Astrocyte (in vitro differentiated cells and primary cell): ENCODE measurements at regions not wholly inside any gene's neighbourhood (a gene's known extent, or its start where the extent isn't known, plus 50 kb on each side); places are given as distances from the start of the nearest gene placed in this dataset.
A peak's percentile ranks its signal among the peaks of the same experiment; 100 is the strongest.

ENCODE experiments used
- DNase-seq: peaks from one replicate; pipeline ENCODE4 v3.0.0-alpha.2; 2010; ENCODE audit warnings: low read depth
- FAIRE-seq: peaks from 2 replicates; lab custom pipeline; 2011; peaks lifted over from hg19 to GRCh38; lab: Jason Lieb, UNC
- H2AFZ ChIP-seq: 2 replicates; pipeline ENCODE4 v1.6.0; 2012; ENCODE audit warnings: low read depth, low read length, inconsistent platforms
- H3K27ac ChIP-seq: 2 replicates; pipeline ENCODE4 v1.5.1; 2011; ENCODE audit warnings: low read depth, low read length, inconsistent platforms
- H3K27me3 ChIP-seq: 2 replicates; pipeline ENCODE4 v1.6.0; 2011; ENCODE audit warnings: low read length, inconsistent platforms; ENCODE audit not compliant: insufficient read depth
- H3K36me3 ChIP-seq: 2 replicates; pipeline ENCODE4 v1.5.1; 2011; ENCODE audit warnings: low read length, inconsistent platforms; ENCODE audit not compliant: insufficient read depth
- H3K4me1 ChIP-seq: 2 replicates; pipeline ENCODE4 v1.5.1; 2011; ENCODE audit warnings: low read length, inconsistent platforms; ENCODE audit not compliant: insufficient read depth
- H3K4me2 ChIP-seq: 2 replicates; pipeline ENCODE4 v1.6.0; 2012; ENCODE audit warnings: low read length, inconsistent platforms
- H3K4me3 ChIP-seq: 2 replicates; pipeline ENCODE4 v1.5.1; 2011; ENCODE audit warnings: low read depth, mild to moderate bottlenecking, low read length, inconsistent platforms; ENCODE audit not compliant: insufficient read depth
- H3K79me2 ChIP-seq: 2 replicates; pipeline ENCODE4 v1.6.0; 2012; ENCODE audit warnings: mild to moderate bottlenecking, low read length, inconsistent platforms; ENCODE audit not compliant: insufficient read depth
- H3K9ac ChIP-seq: 2 replicates; pipeline ENCODE4 v1.6.0; 2012; ENCODE audit warnings: mild to moderate bottlenecking, low read length, inconsistent platforms
- H3K9me3 ChIP-seq: 2 replicates; pipeline ENCODE4 v1.5.1; 2012; ENCODE audit warnings: low read depth, mild to moderate bottlenecking, low read length, inconsistent platforms; ENCODE audit not compliant: insufficient read depth
- H4K20me1 ChIP-seq: 2 replicates; pipeline ENCODE4 v1.6.0; 2012; ENCODE audit warnings: low read length, inconsistent platforms; ENCODE audit not compliant: insufficient read depth
- H3K27ac Mint-ChIP-seq: one replicate; pipeline ENCODE4 v1.8.0; 2021; ENCODE audit warnings: mild to moderate bottlenecking, mixed read lengths; ENCODE audit not compliant: unreplicated experiment
- H3K27me3 Mint-ChIP-seq: one replicate; pipeline ENCODE4 v1.8.0; 2021; ENCODE audit warnings: low read depth, mixed read lengths; ENCODE audit not compliant: unreplicated experiment
- H3K36me3 Mint-ChIP-seq: one replicate; pipeline ENCODE4 v1.8.0; 2021; ENCODE audit warnings: low read depth, mixed read lengths; ENCODE audit not compliant: unreplicated experiment
- H3K4me1 Mint-ChIP-seq: one replicate; pipeline ENCODE4 v1.8.0; 2021; ENCODE audit warnings: low read depth, mixed read lengths; ENCODE audit not compliant: unreplicated experiment
- H3K4me3 Mint-ChIP-seq: one replicate; pipeline ENCODE4 v1.8.0; 2021; ENCODE audit warnings: mild to moderate bottlenecking, moderate library complexity, mixed read lengths; ENCODE audit not compliant: unreplicated experiment
- H3K9me3 Mint-ChIP-seq: one replicate; pipeline ENCODE4 v1.8.0; 2021; ENCODE audit warnings: mild to moderate bottlenecking, mixed read lengths; ENCODE audit not compliant: unreplicated experiment
- EZH2 ChIP-seq: IDR thresholded peaks from 2 replicates; pipeline ENCODE4 v1.6.1; 2012; ENCODE audit warnings: mild to moderate bottlenecking, low read length, inconsistent platforms; ENCODE audit not compliant: insufficient read depth
- TF ChIP-seq, protein P1 (sequence below): IDR thresholded peaks from 2 replicates; pipeline ENCODE4 v1.5.1; 2011; ENCODE audit warnings: low read depth, mild to moderate bottlenecking, inconsistent platforms, low read length, moderate library complexity; ENCODE audit not compliant: insufficient read depth

DNA sequence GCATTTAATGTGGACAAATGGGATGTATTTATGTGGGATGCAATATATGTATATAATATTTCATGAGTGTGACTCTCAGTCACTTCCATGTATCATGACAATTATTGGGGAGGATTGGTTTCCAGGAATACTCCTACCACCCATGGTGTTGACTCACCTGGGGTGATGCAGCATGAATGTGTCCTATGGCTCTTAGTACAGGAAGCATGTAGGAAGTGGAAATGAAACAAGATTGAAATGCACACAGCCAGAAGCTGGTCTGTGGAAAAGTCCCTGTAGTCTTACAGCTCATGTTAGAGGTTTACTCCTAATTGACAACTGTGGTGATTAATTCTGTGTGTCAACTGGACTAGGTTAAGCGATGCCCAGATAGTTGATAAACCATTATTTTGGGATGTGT lies 89.3 kb upstream of the HAAO start:
- TF ChIP-seq EZH2, result no peak
- Histone ChIP-seq H3K27ac (no peak overlapping the region), H3K4me2 (no peak overlapping the region), H2AFZ (no peak overlapping the region), H3K27me3 (no peaks in the 10 kb centered on the region), H4K20me1 (no peaks in the 10 kb centered on the region), H3K79me2 (no peaks in the 10 kb centered on the region), H3K9me3 (no peaks in the 10 kb centered on the region), H3K36me3 (no peaks in the 10 kb centered on the region), H3K4me3 (no peak overlapping the region), H3K9ac (no peak overlapping the region), H3K4me1 (peaks cover 18% of the 10 kb centered on the region)
- DNase-seq, result peak; percentile 39
- Mint-ChIP-seq H3K27ac (no peak overlapping the region), H3K27me3 (peaks cover 3% of the 10 kb centered on the region), H3K9me3 (peaks cover 4% of the 10 kb centered on the region), H3K36me3 (peaks cover 2% of the 10 kb centered on the region), H3K4me1 (peaks cover 16% of the 10 kb centered on the region), H3K4me3 (no peak overlapping the region)
- no peak for FAIRE-seq

DNA sequence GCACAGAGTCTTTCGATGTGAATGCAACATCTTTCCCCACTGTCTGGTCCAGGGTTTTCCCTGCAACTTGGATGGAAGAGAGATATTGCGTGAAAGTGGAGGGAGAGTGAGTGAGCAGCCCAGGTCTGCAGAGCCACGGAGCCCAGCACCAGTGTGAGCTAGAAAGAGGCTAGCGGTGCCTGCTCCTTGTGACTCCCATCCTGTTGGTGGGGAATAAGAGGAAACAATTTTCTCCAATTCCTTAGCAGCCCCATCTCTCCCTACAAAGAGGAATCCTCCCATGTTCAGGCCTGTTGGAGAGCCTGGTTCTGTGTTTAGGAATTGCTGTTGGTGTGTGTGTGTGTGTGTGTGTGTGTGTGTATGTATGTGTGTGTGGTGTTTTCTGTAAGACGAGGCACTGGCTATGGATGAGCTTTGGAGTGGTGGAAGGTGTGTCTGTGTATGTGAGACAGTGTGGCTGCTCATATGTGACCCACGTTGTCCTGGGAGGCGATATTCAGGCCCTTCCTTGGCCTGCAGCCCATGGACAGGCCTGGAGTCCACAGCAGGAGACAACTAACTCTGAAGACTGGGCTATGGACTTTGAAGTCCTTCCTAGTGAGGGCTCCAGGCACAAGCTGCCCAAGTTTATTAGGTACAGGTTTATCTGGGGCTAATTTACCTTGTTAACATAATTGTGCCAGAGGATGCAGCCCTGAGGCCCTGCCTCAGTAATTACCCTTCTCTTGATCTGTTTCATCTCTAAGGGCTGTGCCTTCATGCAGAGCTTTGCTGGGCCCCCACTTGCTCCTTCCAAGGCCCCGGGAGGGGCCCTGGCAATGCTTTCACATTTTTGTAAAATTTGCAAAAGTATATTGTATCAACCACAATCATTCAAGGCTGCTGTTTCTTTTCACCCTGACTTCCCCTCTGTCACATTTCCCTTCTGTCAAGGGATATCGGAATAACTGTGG lies 88.6 kb upstream of the HAAO start:
- no peaks in the 10 kb centered on the region for H3K27me3 ChIP-seq
- Mint-ChIP-seq H3K4me3 (no peak overlapping the region), H3K36me3 (peaks cover 2% of the 10 kb centered on the region), H3K27me3 (peaks cover 3% of the 10 kb centered on the region), H3K27ac (no peak overlapping the region), H3K9me3 (peaks cover 2% of the 10 kb centered on the region), H3K4me1 (peaks cover 16% of the 10 kb centered on the region)
- no peaks in the 10 kb centered on the region for H4K20me1 ChIP-seq
- peaks cover 18% of the 10 kb centered on the region for H3K4me1 ChIP-seq
- H3K27ac ChIP-seq, result no peak overlapping the region
- TF ChIP-seq, protein P1, sequence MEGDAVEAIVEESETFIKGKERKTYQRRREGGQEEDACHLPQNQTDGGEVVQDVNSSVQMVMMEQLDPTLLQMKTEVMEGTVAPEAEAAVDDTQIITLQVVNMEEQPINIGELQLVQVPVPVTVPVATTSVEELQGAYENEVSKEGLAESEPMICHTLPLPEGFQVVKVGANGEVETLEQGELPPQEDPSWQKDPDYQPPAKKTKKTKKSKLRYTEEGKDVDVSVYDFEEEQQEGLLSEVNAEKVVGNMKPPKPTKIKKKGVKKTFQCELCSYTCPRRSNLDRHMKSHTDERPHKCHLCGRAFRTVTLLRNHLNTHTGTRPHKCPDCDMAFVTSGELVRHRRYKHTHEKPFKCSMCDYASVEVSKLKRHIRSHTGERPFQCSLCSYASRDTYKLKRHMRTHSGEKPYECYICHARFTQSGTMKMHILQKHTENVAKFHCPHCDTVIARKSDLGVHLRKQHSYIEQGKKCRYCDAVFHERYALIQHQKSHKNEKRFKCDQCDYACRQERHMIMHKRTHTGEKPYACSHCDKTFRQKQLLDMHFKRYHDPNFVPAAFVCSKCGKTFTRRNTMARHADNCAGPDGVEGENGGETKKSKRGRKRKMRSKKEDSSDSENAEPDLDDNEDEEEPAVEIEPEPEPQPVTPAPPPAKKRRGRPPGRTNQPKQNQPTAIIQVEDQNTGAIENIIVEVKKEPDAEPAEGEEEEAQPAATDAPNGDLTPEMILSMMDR, result no peak
- TF ChIP-seq EZH2, result no peak
- FAIRE-seq (no peak), DNase-seq (no peak)
- H3K36me3 ChIP-seq, result no peaks in the 10 kb centered on the region
- H2AFZ ChIP-seq, result no peak overlapping the region
- H3K4me3 ChIP-seq, result no peak overlapping the region
- H3K79me2 ChIP-seq, result no peaks in the 10 kb centered on the region
- H3K4me2 ChIP-seq, result no peak overlapping the region
- no peak overlapping the region for H3K9ac ChIP-seq
- no peaks in the 10 kb centered on the region for H3K9me3 ChIP-seq

DNA sequence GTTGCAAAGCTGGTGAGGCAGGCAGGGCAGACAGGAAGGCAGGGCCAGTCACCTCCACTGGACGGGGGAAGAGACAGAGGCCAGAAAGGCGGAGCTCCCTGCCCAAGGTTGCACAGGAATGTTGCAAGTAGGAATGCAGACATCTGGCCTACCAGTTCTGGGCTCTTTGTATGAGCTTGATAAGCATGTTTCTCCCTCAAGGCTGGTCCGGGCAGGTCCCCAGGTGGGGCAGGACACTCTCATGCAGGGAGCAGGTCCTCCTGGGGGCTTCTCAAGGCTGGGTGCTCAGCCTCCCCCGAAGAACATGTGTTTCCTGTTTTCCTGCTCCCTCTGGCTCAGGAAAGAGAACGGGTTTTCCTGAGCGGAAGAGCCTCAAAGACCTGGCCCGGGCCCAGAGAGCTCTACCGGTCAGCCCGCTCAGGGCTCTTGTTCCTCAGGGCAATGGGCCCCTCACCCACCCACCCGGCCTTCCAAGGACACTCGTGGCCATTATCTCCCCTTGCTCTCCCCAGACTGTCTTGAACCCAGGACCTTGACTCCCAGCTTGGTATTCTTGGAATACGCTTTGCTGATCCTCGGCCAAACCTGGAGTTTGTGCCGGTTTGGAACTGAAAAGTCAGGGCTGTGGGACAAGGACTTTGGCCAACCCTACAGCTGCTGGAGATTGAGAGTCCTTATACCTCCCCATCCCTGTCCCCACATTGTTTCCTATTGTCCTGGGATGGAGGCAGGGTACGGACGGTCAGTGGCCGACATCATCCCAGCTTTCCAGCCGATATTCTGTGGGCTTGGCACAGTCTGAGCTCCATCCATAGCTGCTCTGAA lies 87.7 kb upstream of the HAAO start:
- DNase-seq, result peak; percentile 23
- H3K36me3 Mint-ChIP-seq, result peaks cover 2% of the 10 kb centered on the region
- no peak overlapping the region for H3K4me3 Mint-ChIP-seq
- Histone ChIP-seq H3K79me2 (no peaks in the 10 kb centered on the region), H3K4me2 (no peak overlapping the region), H2AFZ (no peak overlapping the region), H3K9ac (no peak overlapping the region), H3K4me3 (no peak overlapping the region), H3K27me3 (no peaks in the 10 kb centered on the region), H3K36me3 (no peaks in the 10 kb centered on the region), H3K27ac (no peak overlapping the region), H3K4me1 (peaks cover 18% of the 10 kb centered on the region), H3K9me3 (no peaks in the 10 kb centered on the region), H4K20me1 (no peaks in the 10 kb centered on the region)
- peaks cover 2% of the 10 kb centered on the region for H3K9me3 Mint-ChIP-seq
- H3K27me3 Mint-ChIP-seq, result peaks cover 3% of the 10 kb centered on the region
- TF ChIP-seq, protein P1, result no peak
- no peak for TF ChIP-seq EZH2
- H3K27ac Mint-ChIP-seq, result no peak overlapping the region
- no peak for FAIRE-seq
- peaks cover 16% of the 10 kb centered on the region for H3K4me1 Mint-ChIP-seq
